Adipose tissue (tissue), 3 donors: ENCODE measurements at regions not wholly inside any gene's neighbourhood (a gene's known extent, or its start where the extent isn't known, plus 50 kb on each side); places are given as distances from the start of the nearest gene placed in this dataset.
"Not testable (repeated sequence)": the region's sequence is repeated elsewhere in the genome, so short reads cannot be mapped to it uniquely, and the experiment has no call there.

Source experiments
- H3K27ac ChIP-seq: one replicate; pipeline ENCODE4 v1.5.1; 2013; ENCODE audit warnings: low read depth, low read length
- WGBS, 3 donors: extraction: QIAGEN DNeasy Blood & Tissue Kit; methylation state at CpG; one replicate each; pipeline ENCODE4 v1.1.7; 2013; 5-methylcytosine and 5-hydroxymethylcytosine counted together
- donor health status: healthy with polysubstance abuse.
- donor health status: Bipolar disorder and iron deficiency.
- donor health status: healthy.

DNA sequence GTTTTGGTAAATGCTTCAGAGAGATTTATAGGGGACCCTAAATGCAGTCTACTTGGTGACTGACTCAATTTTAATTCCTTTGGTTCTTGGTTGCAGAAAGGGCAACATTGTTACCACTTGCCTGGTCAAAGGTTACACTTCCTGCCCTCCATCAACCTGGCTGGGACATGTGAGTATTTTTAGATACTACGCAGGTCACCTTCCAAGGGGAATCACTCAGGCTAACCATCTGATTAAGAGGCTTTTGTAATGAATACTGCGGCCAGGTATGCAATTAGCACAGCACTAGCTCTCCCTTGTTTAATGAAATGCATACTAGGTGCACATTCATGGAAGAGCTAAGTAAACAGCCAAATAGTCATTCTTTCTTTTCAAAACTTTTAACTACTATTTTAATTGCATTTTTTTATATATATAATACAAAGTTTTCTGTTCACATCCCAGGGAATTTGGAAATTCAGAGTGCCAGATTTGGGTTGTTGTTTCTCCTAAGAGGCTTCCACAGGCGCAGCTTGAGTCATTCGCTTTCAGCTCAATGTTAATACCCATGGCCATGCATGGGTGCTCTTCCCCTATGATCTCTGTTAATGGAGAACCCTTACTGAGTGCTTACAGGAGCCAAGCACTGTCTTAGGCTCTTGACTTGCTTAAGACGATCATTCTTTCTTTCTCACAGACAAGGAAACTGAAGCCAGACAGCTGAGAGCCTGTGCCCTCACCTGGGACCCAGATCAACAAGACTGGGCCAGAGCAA is 152.2 kb downstream of the MTX2 start:
- no peak overlapping the region for H3K27ac ChIP-seq
- WGBS, 3 donors, result 71 to 83% (median 81%) methylated on average over 5 of the region's 5 CpGs

DNA sequence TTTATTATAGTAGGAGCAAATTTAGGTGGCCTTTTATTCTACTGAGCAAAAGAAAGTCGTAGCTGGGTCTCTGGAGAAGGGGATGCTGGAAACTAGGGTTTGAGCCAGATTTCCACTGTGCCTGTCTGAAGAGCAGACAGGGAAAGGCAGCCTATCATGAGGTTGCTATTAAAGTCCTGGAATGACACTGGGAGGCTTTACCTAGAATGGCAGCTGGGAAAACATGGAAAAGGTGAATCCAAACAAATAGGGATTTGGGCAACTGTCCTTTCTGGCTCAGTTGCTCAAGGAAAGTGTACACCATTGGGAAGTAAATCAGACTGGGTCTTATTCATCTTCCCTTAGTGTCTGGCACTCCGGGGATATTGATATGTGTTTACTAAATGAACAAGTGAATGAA is 154.6 kb downstream of the MTX2 start:
- H3K27ac ChIP-seq, result no peak overlapping the region
- WGBS, 3 donors, result 38 to 42% (median 40%) methylated on average over 2 of the region's 2 CpGs

DNA sequence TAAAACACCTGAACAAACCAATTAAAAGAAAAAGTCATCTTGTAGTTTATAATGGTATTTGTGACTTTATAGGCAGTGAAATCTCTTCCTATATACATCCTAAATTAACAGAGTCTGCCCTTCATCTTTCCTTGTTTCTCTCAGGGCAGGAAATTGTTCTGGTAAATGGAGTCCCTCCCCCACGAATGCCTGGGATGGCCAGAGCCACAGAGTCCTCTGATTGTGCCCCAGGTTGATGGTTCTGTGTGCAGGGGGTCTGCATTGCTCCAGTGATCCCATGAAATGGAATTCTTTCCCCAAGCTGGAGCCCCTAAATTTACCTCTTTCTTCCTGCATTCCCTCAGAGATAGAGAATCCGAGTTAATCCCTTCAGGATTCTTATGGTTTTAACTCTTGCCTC is 155.5 kb downstream of the MTX2 start:
- 31 to 67% (median 60%) methylated on average over 2 of the region's 2 CpGs for WGBS, 3 donors

DNA sequence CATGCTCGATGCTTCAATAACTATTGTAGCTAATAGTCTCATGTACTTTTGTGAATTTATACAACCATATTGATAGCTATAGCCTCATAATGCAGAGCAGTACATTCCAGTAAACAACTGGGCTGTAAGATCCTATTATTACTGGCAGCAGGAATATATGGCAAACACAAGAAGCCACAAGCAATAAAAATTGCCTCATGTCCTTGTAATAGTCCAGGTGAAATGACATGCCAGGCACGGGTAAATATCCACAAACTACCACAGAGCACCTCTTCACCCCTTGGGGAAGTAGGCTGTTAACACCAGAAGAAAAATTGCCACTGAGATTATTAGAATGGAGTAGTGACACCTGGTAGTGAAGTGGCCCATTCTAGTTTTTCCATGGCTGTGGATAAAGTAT is 158.3 kb downstream of the MTX2 start:
- H3K27ac ChIP-seq, result no peak overlapping the region
- WGBS, 3 donors, result 82 to 87% (median 85%) methylated on average over 2 of the region's 2 CpGs

More for the DNA sequence above, 155.5 kb downstream of the MTX2 start:
- no peak overlapping the region for H3K27ac ChIP-seq

DNA sequence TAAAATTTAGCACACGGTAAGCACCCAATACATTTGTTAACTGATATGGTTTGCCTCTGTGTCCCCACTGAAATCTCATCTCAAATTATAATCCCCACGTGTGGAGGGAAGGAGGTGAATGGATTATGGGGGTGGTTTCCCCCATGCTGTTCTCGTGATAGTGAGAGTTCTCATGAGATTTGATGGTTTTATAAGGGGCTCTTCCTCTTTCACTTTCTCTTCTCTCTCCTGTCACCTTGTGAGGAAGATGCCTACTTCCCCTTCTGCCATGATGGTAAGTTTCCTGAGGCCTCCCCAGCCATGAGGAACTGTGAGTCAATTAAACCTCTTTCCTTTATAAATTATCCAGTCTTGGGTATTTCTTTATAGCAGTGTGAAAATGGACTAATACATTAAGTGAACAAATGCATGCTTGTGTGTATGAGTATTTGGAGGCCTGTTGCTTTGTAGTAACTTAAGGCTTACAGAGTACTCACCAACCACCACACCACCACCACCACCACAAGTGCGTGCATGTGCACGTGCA is 159.8 kb downstream of the MTX2 start:
- 70 to 76% (median 73%) methylated on average over 5 of the region's 5 CpGs for WGBS, 3 donors
- not testable (repeated sequence) for H3K27ac ChIP-seq

DNA sequence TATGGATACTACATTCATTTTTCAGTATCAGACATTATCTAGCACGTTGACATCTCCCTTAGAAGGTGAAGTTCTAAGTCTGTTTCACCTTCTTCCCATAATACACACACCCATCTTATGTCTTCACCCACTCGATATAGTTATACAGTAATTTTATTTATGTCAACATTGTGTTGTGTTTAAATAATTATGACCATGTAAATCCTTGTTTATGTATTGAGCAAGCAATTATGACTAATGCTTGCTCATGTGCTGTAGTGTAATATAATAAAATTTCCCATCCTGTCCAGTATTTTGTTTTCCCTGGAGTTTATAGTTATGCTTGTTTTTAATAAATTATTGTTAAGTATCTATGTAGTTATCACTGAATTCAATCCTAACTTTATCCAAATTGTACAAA is 163.2 kb downstream of the MTX2 start:
- no peak overlapping the region for H3K27ac ChIP-seq
- 70 to 83% (median 83%) methylated on average over 2 of the region's 2 CpGs for WGBS, 3 donors

DNA sequence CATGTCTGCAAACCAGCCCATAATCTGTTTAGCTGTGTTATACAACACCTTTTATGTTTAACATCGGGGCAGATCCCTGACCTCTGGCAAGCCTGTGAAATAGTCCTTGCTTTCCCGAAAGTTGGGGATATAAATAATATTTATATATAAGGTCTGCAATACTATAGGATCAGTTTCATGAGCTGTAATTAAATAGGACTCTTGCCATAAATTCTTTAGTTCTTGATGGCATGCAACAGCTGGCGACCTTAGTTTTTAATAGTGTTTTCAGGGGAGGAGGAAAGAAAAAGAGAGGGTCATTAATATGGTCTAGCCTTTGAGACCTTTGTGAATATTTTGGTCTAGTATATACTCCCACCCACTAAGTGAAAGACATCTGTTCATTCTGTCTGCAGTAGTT is 166.5 kb downstream of the MTX2 start:
- 63 to 79% (median 78%) methylated on average over 3 of the region's 3 CpGs for WGBS, 3 donors
- H3K27ac ChIP-seq, result no peak overlapping the region

DNA sequence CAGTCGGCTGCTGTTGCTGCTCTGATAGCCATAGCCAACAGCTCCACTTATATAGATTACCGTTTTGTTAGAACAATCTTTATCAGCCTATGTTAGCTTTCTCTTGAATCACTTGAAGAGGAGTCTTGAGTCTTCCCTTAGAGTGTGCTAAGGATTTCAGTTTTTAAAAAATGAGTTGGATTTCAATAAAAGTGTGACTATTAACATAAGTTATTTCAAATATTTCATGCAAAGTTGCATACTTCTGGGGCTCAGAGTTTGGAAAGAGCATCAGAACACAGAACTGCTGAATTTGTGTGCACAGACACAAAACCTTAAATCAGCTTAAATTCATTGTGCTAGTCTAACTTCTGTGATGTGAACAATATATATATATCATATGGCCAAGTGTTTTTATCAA is 174.7 kb downstream of the MTX2 start:
- H3K27ac ChIP-seq, result no peak overlapping the region
- 49 to 67% (median 61%) methylated on average over 2 of the region's 2 CpGs for WGBS, 3 donors

DNA sequence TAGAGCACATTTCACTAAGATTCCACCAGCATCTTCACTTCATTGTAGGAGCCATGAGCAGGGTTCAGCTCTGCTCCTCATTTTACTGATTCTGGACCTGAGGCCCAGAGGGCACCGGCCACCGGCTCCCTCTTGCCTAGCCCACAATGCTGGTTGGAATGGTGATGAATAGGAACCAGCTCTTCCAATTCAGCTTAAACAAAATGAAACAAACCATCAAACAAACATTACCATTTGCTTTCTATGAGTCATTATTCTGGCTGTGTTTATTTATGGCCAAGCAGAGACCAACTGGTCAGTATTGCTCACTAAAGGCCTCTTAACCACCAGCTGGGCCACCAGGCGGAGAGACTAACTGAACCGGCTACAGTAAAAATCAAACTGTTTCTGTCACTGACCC is 176.7 kb downstream of the MTX2 start:
- WGBS, 3 donors, result 92 to 96% (median 93%) methylated on average over 4 of the region's 4 CpGs
- H3K27ac ChIP-seq, result no peak overlapping the region

DNA sequence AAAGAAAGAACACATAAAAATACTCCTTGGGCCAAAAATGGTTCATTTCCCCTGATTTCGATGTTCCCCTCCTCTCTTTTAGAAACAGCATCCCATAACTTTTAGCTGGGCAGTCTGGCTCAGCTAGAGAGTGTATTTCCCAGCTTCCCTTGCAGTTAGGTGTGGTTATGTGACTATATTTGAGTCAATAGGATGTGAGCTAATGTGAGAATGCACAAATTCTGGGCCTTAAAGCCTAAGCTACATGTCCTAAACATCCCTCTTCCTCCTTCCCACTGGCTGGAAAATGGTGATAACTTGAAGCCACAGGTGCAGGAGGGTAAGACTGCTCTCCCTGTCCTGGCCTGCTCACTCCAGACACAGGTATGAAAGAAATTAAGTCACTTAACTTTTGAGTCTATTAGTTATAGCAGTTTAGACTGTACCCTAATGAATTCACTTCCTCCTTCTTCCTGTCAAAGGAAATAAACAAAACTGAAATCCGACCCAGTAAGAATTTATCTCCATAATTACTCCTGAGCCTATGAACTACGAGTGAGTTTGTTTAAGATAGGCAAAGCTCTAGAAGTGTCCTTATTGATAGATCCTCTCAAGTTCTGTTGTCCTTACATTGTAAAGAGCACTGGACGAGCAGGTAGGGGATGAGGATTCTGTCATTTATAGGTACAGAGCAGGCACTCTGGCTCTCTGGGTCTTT is 177.6 kb downstream of the MTX2 start:
- WGBS, 3 donors, result 51 to 57% (median 54%) methylated on average over 4 of the region's 4 CpGs
- no peak overlapping the region for H3K27ac ChIP-seq

DNA sequence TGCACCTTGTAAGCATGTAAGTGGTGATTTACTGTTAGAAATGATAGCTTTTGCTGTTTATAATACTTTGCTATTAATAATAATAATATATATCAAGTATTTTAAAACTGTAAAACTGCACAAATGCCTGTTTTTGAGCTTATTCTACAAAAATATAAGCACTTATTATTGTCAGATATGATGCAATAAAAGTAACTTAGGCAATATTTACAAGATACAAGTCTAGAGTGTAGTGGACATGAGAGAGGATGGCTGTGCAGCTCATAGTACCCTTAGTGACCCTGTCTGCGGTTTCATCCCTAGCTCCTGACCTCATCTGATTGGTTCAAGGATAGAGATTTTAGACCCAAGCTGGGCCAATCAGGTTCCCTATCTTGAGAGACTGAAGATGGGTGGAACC is 178.4 kb downstream of the MTX2 start:
- 90 to 94% (median 94%) methylated on average over 1 of the region's 1 CpG for WGBS, 3 donors
- no peak overlapping the region for H3K27ac ChIP-seq

DNA sequence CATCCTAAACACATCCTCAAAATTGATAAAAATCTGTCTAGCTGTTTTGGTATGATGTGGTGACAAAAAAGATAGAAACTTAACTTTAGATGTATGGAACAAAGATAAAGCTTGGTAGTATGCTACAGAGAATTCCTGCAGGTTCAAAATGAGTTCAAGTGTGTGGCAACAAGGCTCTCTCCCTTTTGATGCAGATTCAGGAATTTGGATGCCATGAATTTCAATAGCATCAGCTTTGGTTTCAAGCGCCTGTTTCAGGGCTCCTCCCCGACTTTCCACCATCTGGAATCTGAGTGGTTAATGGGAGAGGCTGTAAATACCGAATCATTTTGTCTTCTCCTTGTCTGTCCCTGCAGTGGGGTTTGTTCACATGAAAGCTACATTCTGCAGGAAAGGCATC is 180.6 kb downstream of the MTX2 start:
- H3K27ac ChIP-seq, result no peak overlapping the region
- 60 to 87% (median 81%) methylated on average over 3 of the region's 3 CpGs for WGBS, 3 donors

DNA sequence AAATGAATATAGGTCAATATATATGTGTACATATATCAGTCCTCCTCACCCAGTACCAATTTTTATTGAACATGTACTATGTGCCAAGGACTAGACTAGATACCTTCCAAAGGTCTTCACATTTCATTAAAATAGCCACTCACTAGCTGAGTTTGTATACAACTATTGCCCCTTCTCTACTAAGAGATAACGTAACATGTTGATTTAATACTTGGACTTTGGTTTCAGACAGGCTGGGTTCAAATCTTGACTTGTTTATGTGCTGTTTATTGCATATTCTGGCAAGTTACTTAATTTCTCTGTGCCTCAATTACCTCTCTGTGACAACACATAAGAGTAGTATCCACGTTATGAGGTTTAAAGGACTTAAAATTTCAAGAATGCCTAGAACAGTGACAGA is 184.5 kb downstream of the MTX2 start:
- no peak overlapping the region for H3K27ac ChIP-seq
- WGBS, 3 donors, result 62 to 95% (median 94%) methylated on average over 2 of the region's 2 CpGs

DNA sequence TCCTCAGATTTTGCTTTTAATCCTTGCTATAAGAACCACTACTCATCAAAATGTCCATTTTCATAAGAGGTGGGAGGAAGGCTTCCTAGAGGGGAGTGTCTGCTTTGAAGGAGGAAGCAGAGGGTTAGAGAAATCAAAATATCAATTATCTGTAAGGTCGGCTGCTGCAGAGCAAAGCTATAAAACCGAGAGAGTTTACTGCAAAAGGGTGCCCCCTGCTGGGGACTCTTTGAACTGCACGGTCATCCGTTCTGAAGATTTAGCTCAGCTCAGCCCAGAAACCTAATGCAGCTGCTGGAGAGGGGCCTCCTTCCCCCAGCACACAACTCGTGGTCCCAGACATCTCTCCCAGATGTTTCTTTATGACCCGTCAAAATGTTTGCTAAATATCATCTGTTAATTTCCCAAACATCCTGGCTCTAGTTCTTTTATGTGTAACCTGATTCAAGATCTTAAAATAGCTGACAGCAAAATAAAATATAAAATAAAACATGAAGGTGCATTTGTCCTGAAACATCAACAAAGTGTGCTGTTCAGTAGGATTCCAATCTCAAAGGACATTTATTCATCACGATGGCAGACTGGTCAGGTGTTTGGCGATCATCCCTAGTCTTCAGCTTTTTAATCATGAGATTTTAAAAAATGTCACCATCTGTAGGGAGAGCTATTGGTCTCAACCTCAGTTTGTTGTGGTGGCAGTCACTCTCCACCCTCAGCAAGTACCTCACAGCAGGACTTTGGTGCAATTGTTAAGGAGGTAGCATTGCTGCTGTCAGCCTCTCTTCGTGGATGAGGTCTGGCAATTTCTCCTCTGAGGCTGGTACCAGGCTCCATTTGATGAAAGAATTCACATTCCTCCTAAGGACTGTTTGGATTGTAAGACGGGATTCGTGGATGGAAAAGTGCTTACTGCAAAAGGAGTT is 185.9 kb downstream of the MTX2 start:
- H3K27ac ChIP-seq, result no peak overlapping the region
- WGBS, 3 donors, result 11 to 18% (median 16%) methylated on average over 11 of the region's 11 CpGs

DNA sequence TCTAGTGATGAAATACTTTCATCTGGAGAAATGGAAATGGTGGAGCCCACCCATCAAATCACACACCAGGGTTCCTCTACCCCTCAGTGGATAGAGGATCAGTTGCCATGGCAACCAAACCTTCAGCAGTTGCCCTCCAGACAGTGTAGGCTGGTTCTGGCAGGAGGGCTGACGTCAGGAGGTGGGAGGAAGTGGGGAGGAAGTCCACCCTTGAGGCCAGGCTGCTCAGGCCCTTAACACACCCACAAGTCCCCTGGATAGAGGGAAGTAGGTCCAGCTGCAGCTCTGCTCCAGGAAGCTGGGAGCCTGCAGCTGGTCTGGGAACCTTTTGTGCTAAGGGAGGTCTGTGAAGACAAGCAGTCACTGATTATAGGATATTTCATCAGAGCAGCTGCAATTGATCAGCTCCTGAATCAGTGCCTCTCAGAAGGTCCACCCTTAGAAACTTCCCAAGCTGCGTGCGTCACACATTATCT is 186.6 kb downstream of the MTX2 start:
- WGBS, 3 donors, result 18 to 43% (median 27%) methylated on average over 3 of the region's 3 CpGs
- no peak overlapping the region for H3K27ac ChIP-seq

DNA sequence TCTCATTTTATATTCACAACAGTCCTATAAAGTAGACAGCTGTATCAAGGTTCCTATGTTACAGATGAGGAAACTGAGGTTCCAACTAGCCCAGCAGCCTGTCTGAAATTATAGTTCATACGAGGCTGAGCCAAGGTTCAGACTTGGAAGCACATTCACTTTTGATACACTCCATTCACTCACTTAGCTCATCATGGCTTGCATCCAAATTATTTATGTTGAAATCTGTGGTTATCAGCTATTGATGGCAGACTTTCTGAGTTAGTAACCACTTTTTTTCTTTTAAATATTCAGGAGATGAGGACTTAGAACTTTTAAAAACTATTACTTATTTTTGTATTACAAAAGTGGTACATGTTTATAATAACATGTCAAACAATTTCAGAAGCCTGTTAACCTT is 188.2 kb downstream of the MTX2 start:
- WGBS, 3 donors, result 43 to 55% (median 53%) methylated on average over 1 of the region's 1 CpG
- no peak overlapping the region for H3K27ac ChIP-seq

DNA sequence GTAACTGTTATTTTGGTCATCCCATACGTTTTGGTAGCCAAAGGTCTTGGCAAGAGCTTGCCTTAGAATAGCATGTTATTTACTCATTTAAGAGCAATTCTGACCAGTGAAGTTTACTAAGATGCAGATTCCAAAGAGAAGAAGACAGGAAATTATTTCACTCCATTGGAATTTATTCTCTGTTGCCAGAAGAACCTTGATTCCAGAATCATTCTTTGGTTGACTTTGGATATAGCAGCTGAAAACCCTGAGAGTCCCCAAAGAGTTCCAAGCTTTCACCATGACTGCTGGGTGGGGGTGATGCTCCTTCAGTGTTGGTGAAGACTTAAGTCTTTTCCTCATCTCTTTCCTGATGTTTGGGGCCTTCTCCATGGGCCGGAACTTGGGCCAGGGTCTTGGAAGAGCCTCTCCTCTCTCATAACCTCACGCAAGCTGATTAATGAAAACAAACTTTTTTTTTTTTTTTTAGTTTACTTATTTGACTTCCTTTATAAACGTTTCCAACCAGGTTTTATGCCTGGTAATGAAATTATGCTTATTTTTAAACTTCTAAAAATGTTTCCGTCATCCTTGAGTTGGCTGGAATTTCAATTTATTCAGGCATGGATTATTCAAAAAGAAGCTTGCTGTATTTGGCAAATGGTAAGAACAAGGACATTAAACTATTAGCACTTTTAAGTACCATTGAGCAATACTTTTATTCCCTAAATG is 192.0 kb downstream of the MTX2 start:
- no peak overlapping the region for H3K27ac ChIP-seq

More for the DNA sequence above, 192.0 kb downstream of the MTX2 start:
- WGBS, 3 donors, result 44 to 58% (median 57%) methylated on average over 5 of the region's 5 CpGs
